ENCODE measurements at regions not wholly inside any gene's neighbourhood (a gene's known extent, or its start where the extent isn't known, plus 50 kb on each side); places are given as distances from the start of the nearest gene placed in this dataset.

- TF ChIP-seq CTCF (IDR thresholded peaks at IDR 0.05; ENCODE audit: borderline replicate concordance, extremely low read depth, low read length, poor library complexity, severe bottlenecking) (no peak), EZH2 (IDR thresholded peaks at IDR 0.05; ENCODE audit: borderline replicate concordance, low read depth, low read length, severe bottlenecking) (no peak)
Observed at GRCh38 chr9:16132513-16132912, 579.7 kb downstream of the CCDC171 start.

All from DND-41 (cell line).